CD4-positive, alpha-beta T cell (primary cell): ENCODE measurements at regions not wholly inside any gene's neighbourhood (a gene's known extent, or its start where the extent isn't known, plus 50 kb on each side); places are given as distances from the start of the nearest gene placed in this dataset.

Experiments
- ATAC-seq: fragments of 200-7000 bp; cut with Tn5 transposase; one replicate; pipeline ENCODE4 v1.10.0; 2022; ENCODE audit warnings: mild to moderate bottlenecking; ENCODE audit not compliant: poor library complexity
- CTCF ChIA-PET: fragments of 350-600 bp; sonication (Branson Sonifier 250); formaldehyde crosslinking; loops from one replicate; lab custom pipeline; 2021; ENCODE audit warnings: antibody characterized with exemption, inconsistent platforms; lab: Charles Lee
- POLR2A ChIA-PET: fragments of 350-600 bp; sonication (Branson Sonifier 250); formaldehyde crosslinking; loops from one replicate; lab custom pipeline; 2021; ENCODE audit warnings: antibody characterized with exemption, inconsistent platforms; lab: Charles Lee
- DNase-seq, 14 experiments: peaks; one replicate each; pipeline ENCODE4 v3.0.0-alpha.2; 2013 to 2020; ENCODE audit warnings: mixed read lengths in 2 of 14
- H3K27ac ChIP-seq, 2 donors: one replicate each; pipeline versions ENCODE4 v1.5.1 to v1.7.0; 2013; ENCODE audit warnings: low read length in 2 of 2, low read depth in 1 of 2, mild to moderate bottlenecking in 1 of 2
- H3K27me3 ChIP-seq, 2 experiments: 1 replicate in 1 of 2; 2 replicates in 1 of 2; pipeline versions ENCODE4 v1.6.1 to v1.7.0; 2013; ENCODE audit warnings: low read length in 2 of 2, control low read depth in 1 of 2, mild to moderate bottlenecking in 1 of 2, moderate library complexity in 1 of 2; ENCODE audit not compliant: insufficient read depth in 2 of 2, control insufficient read depth in 1 of 2
- H3K36me3 ChIP-seq: one replicate; pipeline ENCODE4 v1.6.1; 2013; ENCODE audit warnings: low read length, control low read depth; ENCODE audit not compliant: insufficient read depth
- H3K4me1 ChIP-seq: one replicate; pipeline ENCODE4 v1.6.1; 2013; ENCODE audit warnings: low read length, control low read depth; ENCODE audit not compliant: insufficient read depth
- H3K4me3 ChIP-seq: one replicate; pipeline ENCODE4 v1.5.1; 2013; ENCODE audit warnings: mild to moderate bottlenecking, low read length, moderate library complexity
- H3K9me3 ChIP-seq, 2 experiments: 1 replicate in 1 of 2; 2 replicates in 1 of 2; pipeline versions ENCODE4 v1.6.1 to v1.7.0; 2013; ENCODE audit warnings: low read length in 2 of 2, mild to moderate bottlenecking in 2 of 2, control low read depth in 1 of 2, moderate library complexity in 1 of 2; ENCODE audit not compliant: control insufficient read depth in 1 of 2, insufficient read depth in 1 of 2
- H3K27ac Mint-ChIP-seq: one replicate; pipeline ENCODE4 v1.8.0; 2020; ENCODE audit warnings: mixed read lengths
- H3K27me3 Mint-ChIP-seq: one replicate; pipeline ENCODE4 v1.8.0; 2021; ENCODE audit warnings: mixed read lengths
- H3K36me3 Mint-ChIP-seq: one replicate; pipeline ENCODE4 v1.8.0; 2021; ENCODE audit warnings: low read depth, mixed read lengths
- H3K4me1 Mint-ChIP-seq: one replicate; pipeline ENCODE4 v1.8.0; 2021; ENCODE audit warnings: low read depth, mixed read lengths
- H3K4me3 Mint-ChIP-seq: one replicate; pipeline ENCODE4 v1.8.0; 2020; ENCODE audit warnings: mild to moderate bottlenecking, mixed read lengths
- H3K9me3 Mint-ChIP-seq: one replicate; pipeline ENCODE4 v1.8.0; 2020; ENCODE audit warnings: mixed read lengths
- CTCF ChIP-seq: fragments of 200-600 bp; IDR thresholded peaks from one replicate; pipeline ENCODE4 v1.8.0; 2022; ENCODE audit warnings: antibody characterized with exemption, mild to moderate bottlenecking
- intact Hi-C, 2 experiments: fragments of 100-400 bp; cut with DNase I in 1 of 2; cut with micrococcal nuclease in 1 of 2; formaldehyde crosslinking; loops; one replicate each; pipeline versions ENCODE4 v1.15.1 to v1.9.0; 2023 to 2025; cut with DNase I, micrococcal nuclease

DNA sequence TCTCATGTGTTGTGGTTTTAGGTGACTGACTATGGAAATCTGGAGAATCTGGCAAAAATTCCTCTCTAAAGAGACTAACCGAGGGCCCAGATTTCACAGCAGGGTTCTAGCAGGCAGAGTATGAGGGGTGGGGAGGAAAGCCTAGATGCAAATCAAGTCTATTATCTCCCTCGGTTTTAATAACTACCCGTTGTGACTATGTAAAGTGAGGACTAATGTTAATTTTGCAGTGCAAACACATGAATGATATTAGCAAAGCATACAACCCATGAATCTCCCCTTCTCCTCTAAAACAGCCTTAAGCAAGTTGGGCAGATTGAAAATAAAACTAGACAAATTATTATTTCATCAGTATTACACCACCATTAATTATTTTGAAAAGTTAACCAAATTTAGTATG, 131.4 kb downstream of the SLITRK2 start:
- H3K4me1 Mint-ChIP-seq, result no peaks in the 10 kb centered on the region
- H3K4me3 Mint-ChIP-seq, result no peak overlapping the region
- ChIA-PET POLR2A (no interaction called here), CTCF (interaction anchor here (1.6 kb wide), 1 partner anchor 8 kb away, joined by 4 read pairs; no protein-coding TSS in a partner anchor)
- DNase-seq, result no peak
- Histone ChIP-seq H3K4me1 (no peaks in the 10 kb centered on the region), H3K4me3 (no peak overlapping the region), H3K27me3 (no peaks in the 10 kb centered on the region), H3K36me3 (no peaks in the 10 kb centered on the region), H3K9me3 (no peaks in the 10 kb centered on the region), H3K27ac (no peak overlapping the region)
- H3K36me3 Mint-ChIP-seq, result no peaks in the 10 kb centered on the region
- peaks cover 3% of the 10 kb centered on the region for H3K9me3 Mint-ChIP-seq
- no peak for ATAC-seq
- no peak overlapping the region for H3K27ac Mint-ChIP-seq
- TF ChIP-seq CTCF, result no peak
- H3K27me3 Mint-ChIP-seq, result no peaks in the 10 kb centered on the region
- intact Hi-C loops, result no loop called here

GRCh38 chrX:145953628-145954027, 136.0 kb downstream of the SLITRK2 start:
- Mint-ChIP-seq H3K36me3 (no peaks in the 10 kb centered on the region), H3K27me3 (no peaks in the 10 kb centered on the region), H3K4me1 (no peaks in the 10 kb centered on the region), H3K9me3 (peaks cover 7% of the 10 kb centered on the region), H3K4me3 (no peak overlapping the region), H3K27ac (no peak overlapping the region)
- TF ChIP-seq CTCF, result no peak
- Histone ChIP-seq H3K27me3 (no peaks in the 10 kb centered on the region), H3K4me3 (no peak overlapping the region), H3K4me1 (no peaks in the 10 kb centered on the region), H3K27ac (no peak overlapping the region), H3K36me3 (no peaks in the 10 kb centered on the region), H3K9me3 (no peaks in the 10 kb centered on the region)
- DNase-seq (no peak), ATAC-seq (no peak)
- ChIA-PET POLR2A (no interaction called here), CTCF (no interaction called here)
- intact Hi-C loops, result no loop called here

DNA sequence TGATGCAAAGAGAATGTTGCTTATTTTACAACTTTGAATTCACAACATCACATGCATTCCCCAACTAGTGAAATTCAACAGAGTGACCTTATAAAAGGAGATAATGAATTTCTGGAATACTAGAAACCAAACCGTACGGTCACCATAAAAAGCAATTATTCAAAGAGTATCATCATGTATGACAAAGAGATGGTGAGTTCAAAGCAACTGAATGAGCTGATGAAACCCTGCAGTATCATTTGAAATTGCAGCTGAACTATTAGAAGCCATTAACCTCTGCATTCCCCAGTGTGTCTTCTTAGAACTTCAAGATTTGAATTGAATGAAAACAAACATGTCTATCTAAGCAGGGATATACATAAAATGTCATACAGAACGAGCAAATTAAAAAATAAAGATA, 172.4 kb downstream of the SLITRK2 start:
- no peak overlapping the region for H3K27ac Mint-ChIP-seq
- intact Hi-C loops, result no loop called here
- no peaks in the 10 kb centered on the region for H3K4me1 Mint-ChIP-seq

More for the DNA sequence above, 172.4 kb downstream of the SLITRK2 start:
- Histone ChIP-seq H3K36me3 (no peaks in the 10 kb centered on the region), H3K27me3 (no peaks in the 10 kb centered on the region), H3K9me3 (no peaks in the 10 kb centered on the region), H3K27ac (no peak overlapping the region), H3K4me3 (no peak overlapping the region), H3K4me1 (no peaks in the 10 kb centered on the region)
- DNase-seq (no peak), ATAC-seq (no peak)
- no peak for TF ChIP-seq CTCF
- POLR2A ChIA-PET, result no interaction called here
- CTCF ChIA-PET, result no interaction called here
- H3K36me3 Mint-ChIP-seq, result no peaks in the 10 kb centered on the region
- H3K4me3 Mint-ChIP-seq, result no peak overlapping the region
- H3K9me3 Mint-ChIP-seq, result peaks cover 7% of the 10 kb centered on the region
- H3K27me3 Mint-ChIP-seq, result no peaks in the 10 kb centered on the region
